Neural progenitor cell (in vitro differentiated cells): ENCODE measurements at regions not wholly inside any gene's neighbourhood (a gene's known extent, or its start where the extent isn't known, plus 50 kb on each side); places are given as distances from the start of the nearest gene placed in this dataset.
A peak's percentile ranks its signal among the peaks of the same experiment; 100 is the strongest.

ENCODE experiments used
- DNase-seq: peaks from one replicate; pipeline ENCODE4 v3.0.0-alpha.2; 2016; ENCODE audit warnings: low spot score
- H2AFZ ChIP-seq: fragments of 200-600 bp; sonication (generic); replicated peaks from 2 replicates; pipeline ENCODE4 v1.6.1; 2016; ENCODE audit warnings: antibody characterized with exemption
- H3F3A ChIP-seq: fragments of 200-600 bp; sonication (generic); 2 replicates; pipeline ENCODE4 v1.6.1; 2016; ENCODE audit warnings: antibody characterized with exemption, low read depth
- H3K27ac ChIP-seq: fragments of 200-600 bp; sonication (generic); 2 replicates; pipeline ENCODE4 v1.5.1; 2016; ENCODE audit warnings: mild to moderate bottlenecking
- H3K27me3 ChIP-seq: fragments of 200-600 bp; sonication (generic); 2 replicates; pipeline ENCODE4 v1.6.1; 2016; ENCODE audit warnings: mild to moderate bottlenecking, moderate library complexity
- H3K36me3 ChIP-seq: fragments of 200-600 bp; sonication (generic); 2 replicates; pipeline ENCODE4 v1.5.1; 2016
- H3K4me1 ChIP-seq: fragments of 200-600 bp; sonication (generic); 2 replicates; pipeline ENCODE4 v1.6.1; 2016; ENCODE audit warnings: mixed run types
- H3K4me2 ChIP-seq: fragments of 200-600 bp; sonication (generic); 2 replicates; pipeline ENCODE4 v1.6.1; 2016
- H3K4me3 ChIP-seq: fragments of 200-600 bp; sonication (generic); 2 replicates; pipeline ENCODE4 v1.5.1; 2016
- H3K79me2 ChIP-seq: fragments of 200-600 bp; sonication (generic); 2 replicates; pipeline ENCODE4 v1.6.1; 2016; ENCODE audit warnings: low read depth
- H3K9ac ChIP-seq: fragments of 200-600 bp; sonication (generic); 2 replicates; pipeline ENCODE4 v1.6.1; 2016
- H3K9me3 ChIP-seq: fragments of 200-600 bp; sonication (generic); 2 replicates; pipeline ENCODE4 v1.5.1; 2016; ENCODE audit warnings: low read depth
- H4K20me1 ChIP-seq: fragments of 200-600 bp; sonication (generic); 2 replicates; pipeline ENCODE4 v1.6.1; 2016; ENCODE audit warnings: low read depth
- H3K27ac Mint-ChIP-seq: 3 replicates; pipeline ENCODE4 v1.8.0; 2021; ENCODE audit warnings: mixed read lengths
- H3K27me3 Mint-ChIP-seq: 2 replicates; pipeline ENCODE4 v1.8.0; 2022; ENCODE audit warnings: low read depth, mild to moderate bottlenecking, inconsistent platforms, moderate library complexity, mixed read lengths; ENCODE audit not compliant: insufficient read depth
- H3K36me3 Mint-ChIP-seq: 3 replicates; pipeline ENCODE4 v1.8.0; 2021; ENCODE audit warnings: mixed read lengths
- H3K4me1 Mint-ChIP-seq: 3 replicates; pipeline ENCODE4 v1.8.0; 2021; ENCODE audit warnings: mixed read lengths
- H3K4me3 Mint-ChIP-seq: 3 replicates; pipeline ENCODE4 v1.8.0; 2021; ENCODE audit warnings: mild to moderate bottlenecking, moderate library complexity, mixed read lengths
- H3K9me3 Mint-ChIP-seq: 3 replicates; pipeline ENCODE4 v1.8.0; 2020; ENCODE audit warnings: mixed read lengths
- CTCF ChIP-seq: fragments of 200-600 bp; sonication (generic); IDR thresholded peaks from 2 replicates; pipeline ENCODE4 v1.5.1; 2017; ENCODE audit warnings: antibody characterized with exemption, mild to moderate bottlenecking
- EZH2 ChIP-seq: fragments of 200-600 bp; sonication (generic); IDR thresholded peaks from 2 replicates; pipeline ENCODE4 v1.6.1; 2017; ENCODE audit warnings: antibody characterized with exemption, mild to moderate bottlenecking, moderate library complexity
- EZH2phosphoT487 ChIP-seq: fragments of 200-600 bp; sonication (generic); IDR thresholded peaks from 2 replicates; pipeline ENCODE4 v1.6.1; 2017; ENCODE audit warnings: antibody characterized with exemption

GRCh38 chr10:108894402-108895301, 1028.7 kb downstream of the XPNPEP1 start:
- Mint-ChIP-seq H3K36me3 (no peaks in the 10 kb centered on the region), H3K4me1 (peaks cover 7% of the 10 kb centered on the region), H3K27ac (no peak overlapping the region), H3K4me3 (no peak overlapping the region), H3K9me3 (no peaks in the 10 kb centered on the region), H3K27me3 (no peaks in the 10 kb centered on the region)
- Histone ChIP-seq H3K9ac (no peak overlapping the region), H3K27me3 (no peaks in the 10 kb centered on the region), H3K4me1 (peaks cover under 1% of the 10 kb centered on the region), H3K36me3 (no peaks in the 10 kb centered on the region), H3K4me2 (no peak overlapping the region), H3F3A (no peaks in the 10 kb centered on the region), H3K4me3 (no peak overlapping the region), H3K9me3 (no peaks in the 10 kb centered on the region), H3K79me2 (no peaks in the 10 kb centered on the region), H3K27ac (no peak overlapping the region), H2AFZ (no peak overlapping the region), H4K20me1 (no peaks in the 10 kb centered on the region)
- DNase-seq = no peak
- TF ChIP-seq EZH2 = no peak
- no peak for TF ChIP-seq EZH2phosphoT487
- no peak for TF ChIP-seq CTCF

- H3K4me2 ChIP-seq = no peak overlapping the region
- Mint-ChIP-seq H3K9me3 (no peaks in the 10 kb centered on the region), H3K4me3 (no peak overlapping the region)
Observed at GRCh38 chr10:108877095-108877561, 1046.2 kb downstream of the XPNPEP1 start.

GRCh38 chr10:108872854-108873253, 1050.5 kb downstream of the XPNPEP1 start:
- Mint-ChIP-seq H3K36me3 (no peaks in the 10 kb centered on the region), H3K27ac (no peak overlapping the region), H3K4me1 (peaks cover 21% of the 10 kb centered on the region), H3K27me3 (peaks cover 3% of the 10 kb centered on the region), H3K9me3 (no peaks in the 10 kb centered on the region), H3K4me3 (no peak overlapping the region)
- Histone ChIP-seq H4K20me1 (no peaks in the 10 kb centered on the region), H3K9ac (no peak overlapping the region), H3F3A (no peaks in the 10 kb centered on the region), H3K9me3 (no peaks in the 10 kb centered on the region), H3K27me3 (no peaks in the 10 kb centered on the region), H3K36me3 (no peaks in the 10 kb centered on the region), H3K4me3 (no peak overlapping the region), H3K4me1 (no peaks in the 10 kb centered on the region), H3K4me2 (no peak overlapping the region), H3K27ac (no peak overlapping the region), H2AFZ (no peak overlapping the region), H3K79me2 (no peaks in the 10 kb centered on the region)
- DNase-seq = no peak
- TF ChIP-seq EZH2phosphoT487 (no peak), EZH2 (no peak), CTCF (no peak)

More at GRCh38 chr10:108877095-108877561, 1046.2 kb downstream of the XPNPEP1 start:
- Histone ChIP-seq H2AFZ (peak overlapping the region; percentile 65), H3F3A (no peaks in the 10 kb centered on the region), H3K9ac (no peak overlapping the region), H4K20me1 (no peaks in the 10 kb centered on the region), H3K4me3 (no peak overlapping the region), H3K27me3 (no peaks in the 10 kb centered on the region), H3K4me1 (no peaks in the 10 kb centered on the region), H3K9me3 (no peaks in the 10 kb centered on the region), H3K36me3 (no peaks in the 10 kb centered on the region), H3K27ac (no peak overlapping the region), H3K79me2 (no peaks in the 10 kb centered on the region)
- peak overlapping the region; percentile 15 for H3K27ac Mint-ChIP-seq
- H3K36me3 Mint-ChIP-seq = no peaks in the 10 kb centered on the region
- no peak for TF ChIP-seq EZH2
- TF ChIP-seq CTCF = no peak
- TF ChIP-seq EZH2phosphoT487 = no peak
- H3K27me3 Mint-ChIP-seq = peaks cover 3% of the 10 kb centered on the region
- DNase-seq = no peak
- peaks cover 21% of the 10 kb centered on the region for H3K4me1 Mint-ChIP-seq
